Progenitor cell of endocrine pancreas (in vitro differentiated cells): ENCODE measurements at regions not wholly inside any gene's neighbourhood (a gene's known extent, or its start where the extent isn't known, plus 50 kb on each side); places are given as distances from the start of the nearest gene placed in this dataset.
A peak's percentile ranks its signal among the peaks of the same experiment; 100 is the strongest.

ENCODE experiments used
- DNase-seq: peaks from one replicate; pipeline ENCODE4 v3.0.0; 2021; ENCODE audit warnings: low spot score; ENCODE audit not compliant: unreplicated experiment
- H3K27ac Mint-ChIP-seq: 2 replicates; pipeline ENCODE4 v1.8.0; 2021; ENCODE audit warnings: mild to moderate bottlenecking, moderate library complexity, mixed read lengths
- H3K27me3 Mint-ChIP-seq: 2 replicates; pipeline ENCODE4 v1.8.0; 2021; ENCODE audit warnings: mixed read lengths
- H3K36me3 Mint-ChIP-seq: 2 replicates; pipeline ENCODE4 v1.8.0; 2022; ENCODE audit warnings: mixed read lengths; ENCODE audit not compliant: insufficient read depth
- H3K4me1 Mint-ChIP-seq: 2 replicates; pipeline ENCODE4 v1.8.0; 2021; ENCODE audit warnings: low read depth, mixed read lengths
- H3K4me3 Mint-ChIP-seq: 2 replicates; pipeline ENCODE4 v1.8.0; 2021; ENCODE audit warnings: low read depth, mild to moderate bottlenecking, moderate library complexity, mixed read lengths
- H3K9me3 Mint-ChIP-seq: 2 replicates; pipeline ENCODE4 v1.8.0; 2021; ENCODE audit warnings: low read depth, mixed read lengths
- TF ChIP-seq, protein P1 (sequence below): fragments of 200-600 bp; sonication (generic); IDR thresholded peaks from one replicate; pipeline ENCODE4 v1.5.0; 2021; ENCODE audit warnings: antibody characterized with exemption, mild to moderate bottlenecking; ENCODE audit not compliant: unreplicated experiment

DNA sequence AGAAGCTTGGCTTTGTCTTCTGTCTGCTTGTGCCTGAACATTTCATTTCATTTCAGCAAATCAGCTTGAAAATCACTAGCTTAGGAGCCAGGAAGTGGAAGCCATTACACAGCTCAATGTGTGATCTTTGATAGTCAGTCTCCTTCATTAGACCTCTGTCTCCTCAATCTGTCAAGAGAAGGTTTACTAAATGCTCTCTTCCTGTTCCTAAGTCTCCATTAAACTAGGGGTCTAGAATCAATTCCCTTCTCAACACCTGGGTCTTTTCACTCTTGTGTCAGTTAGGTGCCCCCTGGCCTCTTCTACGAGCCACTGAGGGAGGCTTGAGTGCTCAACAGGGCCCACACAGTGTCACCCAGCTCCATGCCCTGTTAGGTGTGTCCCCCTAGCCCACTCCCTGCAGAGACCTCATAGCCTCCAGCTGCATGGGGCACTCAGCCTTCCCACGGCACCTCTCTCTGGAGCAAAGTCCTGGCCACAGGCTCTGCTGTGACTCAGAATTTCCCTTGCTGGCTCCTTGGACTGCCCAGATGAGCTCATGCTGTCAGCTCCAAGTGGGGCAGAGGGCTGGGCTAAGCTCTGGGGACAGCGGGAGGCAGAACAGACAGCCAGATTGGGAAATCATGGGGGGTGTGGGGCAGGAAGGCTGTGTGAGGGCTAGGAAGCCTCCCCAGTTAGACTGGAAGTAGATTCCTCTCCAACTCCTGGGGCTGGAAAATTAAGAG is 115.7 kb upstream of the IPO9 start:
- H3K4me1 Mint-ChIP-seq = no peaks in the 10 kb centered on the region

DNA sequence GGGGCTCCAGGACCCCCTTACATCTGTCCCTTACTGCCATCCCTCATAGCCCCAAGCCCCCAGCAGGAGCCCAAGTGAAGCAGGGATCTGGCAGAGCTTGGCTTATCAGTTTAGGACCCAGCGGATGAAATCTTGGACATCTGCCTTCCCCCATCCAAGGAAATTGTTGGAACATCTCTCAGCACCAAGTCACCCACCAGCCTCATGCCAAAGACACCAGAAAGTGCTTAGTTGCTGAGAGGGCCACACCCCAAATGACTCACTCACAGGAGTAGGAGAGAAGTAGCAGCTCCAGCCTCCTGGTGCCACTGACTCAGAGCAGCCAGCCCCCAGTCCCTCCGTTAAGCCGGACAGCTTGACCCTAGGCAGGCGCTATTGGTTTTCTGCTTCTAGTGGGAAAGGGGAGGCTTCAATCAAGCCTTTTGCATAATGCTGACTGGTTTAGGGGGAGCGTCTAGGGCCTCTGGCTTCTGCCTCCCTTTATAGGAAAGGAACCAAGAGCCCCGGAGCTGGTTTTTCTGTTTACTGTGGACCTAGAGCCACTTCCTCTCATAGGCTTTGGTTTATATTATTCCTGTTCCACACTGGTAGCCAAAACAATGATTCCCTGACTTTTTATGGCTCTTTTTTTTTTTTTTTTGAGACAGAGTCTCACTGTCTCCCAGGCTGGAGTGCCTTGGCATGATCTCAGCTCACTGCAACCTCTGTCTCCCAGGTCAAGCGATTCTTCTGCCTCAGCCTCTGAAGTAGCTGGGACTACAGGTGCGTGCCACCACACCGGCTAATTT is 114.2 kb upstream of the IPO9 start:
- peaks cover 2% of the 10 kb centered on the region for H3K4me1 Mint-ChIP-seq
- no peaks in the 10 kb centered on the region for H3K9me3 Mint-ChIP-seq
- H3K27me3 Mint-ChIP-seq = no peaks in the 10 kb centered on the region
- H3K36me3 Mint-ChIP-seq = no peaks in the 10 kb centered on the region
- H3K4me3 Mint-ChIP-seq = no peak overlapping the region
- TF ChIP-seq, protein P1, sequence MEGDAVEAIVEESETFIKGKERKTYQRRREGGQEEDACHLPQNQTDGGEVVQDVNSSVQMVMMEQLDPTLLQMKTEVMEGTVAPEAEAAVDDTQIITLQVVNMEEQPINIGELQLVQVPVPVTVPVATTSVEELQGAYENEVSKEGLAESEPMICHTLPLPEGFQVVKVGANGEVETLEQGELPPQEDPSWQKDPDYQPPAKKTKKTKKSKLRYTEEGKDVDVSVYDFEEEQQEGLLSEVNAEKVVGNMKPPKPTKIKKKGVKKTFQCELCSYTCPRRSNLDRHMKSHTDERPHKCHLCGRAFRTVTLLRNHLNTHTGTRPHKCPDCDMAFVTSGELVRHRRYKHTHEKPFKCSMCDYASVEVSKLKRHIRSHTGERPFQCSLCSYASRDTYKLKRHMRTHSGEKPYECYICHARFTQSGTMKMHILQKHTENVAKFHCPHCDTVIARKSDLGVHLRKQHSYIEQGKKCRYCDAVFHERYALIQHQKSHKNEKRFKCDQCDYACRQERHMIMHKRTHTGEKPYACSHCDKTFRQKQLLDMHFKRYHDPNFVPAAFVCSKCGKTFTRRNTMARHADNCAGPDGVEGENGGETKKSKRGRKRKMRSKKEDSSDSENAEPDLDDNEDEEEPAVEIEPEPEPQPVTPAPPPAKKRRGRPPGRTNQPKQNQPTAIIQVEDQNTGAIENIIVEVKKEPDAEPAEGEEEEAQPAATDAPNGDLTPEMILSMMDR = no peak
- DNase-seq = no peak
- no peak overlapping the region for H3K27ac Mint-ChIP-seq

More for the DNA sequence above, 115.7 kb upstream of the IPO9 start:
- TF ChIP-seq, protein P1 = no peak
- Mint-ChIP-seq H3K27ac (peak overlapping the region; percentile 51), H3K4me3 (no peak overlapping the region), H3K36me3 (no peaks in the 10 kb centered on the region), H3K9me3 (no peaks in the 10 kb centered on the region), H3K27me3 (no peaks in the 10 kb centered on the region)
- DNase-seq = no peak

DNA sequence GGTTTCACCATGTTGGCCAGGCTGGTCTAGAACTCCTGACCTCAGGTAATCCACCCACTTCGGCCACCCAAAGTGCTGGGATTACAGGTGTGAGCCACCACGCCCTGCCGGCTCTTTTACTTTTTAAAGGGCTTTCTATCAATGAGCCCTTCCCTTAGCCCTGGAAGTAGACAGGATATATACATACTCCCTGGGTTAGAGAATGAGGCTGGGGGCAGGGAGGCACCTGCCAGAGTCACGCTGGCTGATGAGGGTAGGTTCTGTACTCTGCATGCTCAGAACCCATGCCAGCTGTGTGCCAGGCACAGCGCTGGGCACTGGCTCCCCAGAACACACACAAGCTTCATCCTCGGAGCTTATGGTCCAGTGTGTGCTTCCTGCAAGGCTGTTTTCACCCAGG is 113.6 kb upstream of the IPO9 start:
- no peaks in the 10 kb centered on the region for H3K27me3 Mint-ChIP-seq
- no peak for DNase-seq
- no peak overlapping the region for H3K4me3 Mint-ChIP-seq
- TF ChIP-seq, protein P1 = no peak
- no peak overlapping the region for H3K27ac Mint-ChIP-seq
- no peaks in the 10 kb centered on the region for H3K9me3 Mint-ChIP-seq
- H3K36me3 Mint-ChIP-seq = no peaks in the 10 kb centered on the region
- peaks cover 7% of the 10 kb centered on the region for H3K4me1 Mint-ChIP-seq

DNA sequence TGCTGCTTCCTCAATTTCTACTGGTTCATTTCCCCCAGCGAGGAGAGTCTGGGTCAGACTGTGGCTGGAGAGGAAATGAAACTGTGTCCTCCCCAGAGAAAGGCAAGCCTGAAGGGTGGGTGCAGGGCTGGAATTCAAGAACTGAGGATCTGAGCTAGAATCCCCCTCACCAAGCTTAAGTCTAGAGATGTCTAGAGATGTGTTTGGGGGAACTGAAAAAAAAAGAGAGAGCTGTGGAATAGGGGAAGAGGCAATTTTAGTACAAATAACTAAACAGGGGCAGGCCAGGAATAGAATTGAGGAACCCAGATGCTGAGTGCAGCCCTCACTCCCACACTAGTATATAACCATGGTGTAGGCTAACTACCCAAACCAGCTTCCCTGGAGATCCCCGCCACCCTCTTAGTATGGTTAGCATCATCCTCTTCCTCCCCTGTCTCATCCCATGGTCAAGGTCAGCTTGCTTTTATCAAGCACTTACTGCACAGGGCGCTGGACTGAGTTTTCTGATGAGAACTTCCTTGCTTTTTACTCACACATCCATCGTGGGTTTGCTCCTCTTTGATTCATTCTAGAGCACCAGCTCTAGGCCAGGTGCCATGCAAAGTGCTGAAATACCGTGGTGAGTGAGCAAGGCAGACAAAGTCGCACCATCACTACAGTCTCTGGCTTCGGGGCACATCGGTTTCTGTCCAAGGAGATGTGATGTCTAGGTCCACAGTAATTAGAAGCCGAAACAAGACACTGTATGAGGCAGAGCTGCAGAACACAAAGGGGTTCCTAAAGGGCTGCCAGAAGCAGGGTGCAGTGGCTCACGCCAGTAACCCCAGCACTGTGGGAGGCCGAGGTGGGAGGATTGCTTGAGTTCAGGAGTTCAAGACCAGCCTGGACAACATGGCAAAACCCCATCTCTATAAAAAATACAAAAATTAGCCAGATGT is 112.9 kb upstream of the IPO9 start:
- no peaks in the 10 kb centered on the region for H3K9me3 Mint-ChIP-seq
- H3K36me3 Mint-ChIP-seq = no peaks in the 10 kb centered on the region
- peaks cover 13% of the 10 kb centered on the region for H3K4me1 Mint-ChIP-seq
- no peak overlapping the region for H3K27ac Mint-ChIP-seq
- H3K27me3 Mint-ChIP-seq = no peaks in the 10 kb centered on the region
- TF ChIP-seq, protein P1 = no peak
- no peak overlapping the region for H3K4me3 Mint-ChIP-seq
- no peak for DNase-seq

DNA sequence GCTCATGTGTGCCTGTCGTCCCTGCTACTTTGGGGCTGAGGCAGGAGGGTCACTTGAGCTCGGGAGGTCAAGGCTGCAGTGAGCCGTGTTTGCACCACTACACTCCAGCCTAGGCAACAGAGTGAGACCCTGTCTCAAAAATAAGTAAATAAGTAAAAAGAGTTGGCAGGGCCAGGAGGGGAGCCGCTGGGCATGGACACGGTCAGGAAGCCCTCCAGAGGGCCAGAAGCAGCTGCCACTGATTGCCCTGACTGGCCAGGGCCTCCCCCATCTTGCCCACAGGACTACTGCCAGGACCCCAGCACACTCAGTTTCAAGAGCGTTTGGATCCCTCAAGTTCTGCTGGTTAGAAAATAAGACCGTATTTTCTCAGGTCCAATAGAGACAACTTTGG is 112.2 kb upstream of the IPO9 start:
- TF ChIP-seq, protein P1 = no peak
- Mint-ChIP-seq H3K27ac (no peak overlapping the region), H3K4me3 (no peak overlapping the region), H3K27me3 (no peaks in the 10 kb centered on the region), H3K36me3 (no peaks in the 10 kb centered on the region), H3K4me1 (peaks cover 19% of the 10 kb centered on the region), H3K9me3 (no peaks in the 10 kb centered on the region)
- no peak for DNase-seq
